ENCODE measurements at regions not wholly inside any gene's neighbourhood (a gene's known extent, or its start where the extent isn't known, plus 50 kb on each side); places are given as distances from the start of the nearest gene placed in this dataset.

- TF ChIP-seq, protein P1, sequence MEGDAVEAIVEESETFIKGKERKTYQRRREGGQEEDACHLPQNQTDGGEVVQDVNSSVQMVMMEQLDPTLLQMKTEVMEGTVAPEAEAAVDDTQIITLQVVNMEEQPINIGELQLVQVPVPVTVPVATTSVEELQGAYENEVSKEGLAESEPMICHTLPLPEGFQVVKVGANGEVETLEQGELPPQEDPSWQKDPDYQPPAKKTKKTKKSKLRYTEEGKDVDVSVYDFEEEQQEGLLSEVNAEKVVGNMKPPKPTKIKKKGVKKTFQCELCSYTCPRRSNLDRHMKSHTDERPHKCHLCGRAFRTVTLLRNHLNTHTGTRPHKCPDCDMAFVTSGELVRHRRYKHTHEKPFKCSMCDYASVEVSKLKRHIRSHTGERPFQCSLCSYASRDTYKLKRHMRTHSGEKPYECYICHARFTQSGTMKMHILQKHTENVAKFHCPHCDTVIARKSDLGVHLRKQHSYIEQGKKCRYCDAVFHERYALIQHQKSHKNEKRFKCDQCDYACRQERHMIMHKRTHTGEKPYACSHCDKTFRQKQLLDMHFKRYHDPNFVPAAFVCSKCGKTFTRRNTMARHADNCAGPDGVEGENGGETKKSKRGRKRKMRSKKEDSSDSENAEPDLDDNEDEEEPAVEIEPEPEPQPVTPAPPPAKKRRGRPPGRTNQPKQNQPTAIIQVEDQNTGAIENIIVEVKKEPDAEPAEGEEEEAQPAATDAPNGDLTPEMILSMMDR (IDR thresholded peaks at IDR 0.05; ENCODE audit: insufficient read depth, low read length, poor library complexity, severe bottlenecking): no peak
- no peak for TF ChIP-seq EZH2phosphoT487 (conservative IDR thresholded peaks at IDR 0.05; ENCODE audit: low read length)
Observed at GRCh38 chr11:92361551-92361950, 136.9 kb downstream of the FAT3 start.

Data from SU-DHL-6 (cell line).